K562 (cell line): ENCODE measurements at regions not wholly inside any gene's neighbourhood (a gene's known extent, or its start where the extent isn't known, plus 50 kb on each side); places are given as distances from the start of the nearest gene placed in this dataset.

Experiments used
- ATAC-seq: fragments of 200-7000 bp; cut with Tn5 transposase; 3 replicates; pipeline ENCODE4 v1.9.1; 2020; ENCODE audit warnings: moderate library complexity
- BruUV-seq: library from RNA; stranded (reverse); fragments of 400-500 nt; replicated peaks from 2 replicates; lab custom pipeline; 2021; lab: Mats Ljungman, UMichigan
- CTCF ChIA-PET: fragments of 300-600 bp; formaldehyde crosslinking; extraction: SDS; loops from one replicate; lab custom pipeline; 2021; ENCODE audit warnings: low intra/inter-chr PET ratio; lab: Yijun Ruan, JAX
- POLR2A ChIA-PET: fragments of 300-600, 350-650 bp; sonication (Branson Sonifier 250); formaldehyde crosslinking; extraction: SDS; loops from one replicate; lab custom pipeline; 2021; ENCODE audit warnings: antibody characterized with exemption, inconsistent platforms; lab: Yijun Ruan, JAX
- DNase-seq, 4 experiments: peaks; one replicate each; pipeline versions ENCODE4 v3.0.0 to v3.0.0-alpha.2; 2011 to 2018; ENCODE audit warnings: low spot score in 3 of 4, mixed read lengths in 3 of 4; ENCODE audit errors: extremely low read depth in 1 of 4
- FAIRE-seq: peaks from 2 replicates; lab custom pipeline; 2011; peaks lifted over from hg19 to GRCh38; lab: Jason Lieb, UNC
- H2AFZ ChIP-seq: 2 replicates; pipeline ENCODE4 v1.6.0; 2011; ENCODE audit warnings: low read depth, low read length, control low read depth, inconsistent platforms
- H3K27ac ChIP-seq: fragments of 200-600 bp; 3 replicates; pipeline ENCODE4 v1.8.0; 2011; ENCODE audit warnings: low read depth, mild to moderate bottlenecking, control low read depth, inconsistent platforms, low read length, moderate library complexity, mixed read lengths; ENCODE audit errors: extremely low read depth
- H3K27me3 ChIP-seq, 2 experiments: fragments of 300-600 bp in 1 of 2; 2 replicates in 1 of 2; 3 replicates in 1 of 2; pipeline versions ENCODE4 v1.6.0 to v1.8.0; 2011; ENCODE audit warnings: inconsistent platforms in 2 of 2, low read length in 2 of 2, mild to moderate bottlenecking in 1 of 2, mixed read lengths in 1 of 2, moderate library complexity in 1 of 2; ENCODE audit not compliant: control insufficient read depth in 2 of 2, insufficient read depth in 2 of 2
- H3K36me3 ChIP-seq: fragments of 300-600 bp; 3 replicates; pipeline ENCODE4 v1.8.0; 2011; ENCODE audit warnings: mild to moderate bottlenecking, low read length, inconsistent platforms; ENCODE audit not compliant: control insufficient read depth, insufficient read depth
- H3K4me1 ChIP-seq, 2 experiments: fragments of 200-600 bp in 1 of 2; replicated peaks in 1 of 2; 2 replicates in 1 of 2; 3 replicates in 1 of 2; pipeline versions ENCODE4 v1.5.1 to v1.8.0; 2011; ENCODE audit warnings: inconsistent platforms in 2 of 2, low read length in 2 of 2, mild to moderate bottlenecking in 1 of 2, mixed read lengths in 1 of 2, moderate library complexity in 1 of 2; ENCODE audit not compliant: control insufficient read depth in 2 of 2, insufficient read depth in 2 of 2
- H3K4me2 ChIP-seq: 2 replicates; pipeline ENCODE4 v1.6.1; 2011; ENCODE audit warnings: low read length, control low read depth, inconsistent platforms, mixed read lengths; ENCODE audit not compliant: insufficient read depth
- H3K4me3 ChIP-seq: fragments of 200-600 bp; sonication (generic), shearing (Covaris generic); 2 replicates; pipeline ENCODE4 v1.5.1; 2016; ENCODE audit warnings: control low read depth, inconsistent platforms
- H3K79me2 ChIP-seq: fragments of 200-600 bp; 3 replicates; pipeline ENCODE4 v1.8.0; 2011; ENCODE audit warnings: low read length, inconsistent platforms; ENCODE audit not compliant: control insufficient read depth, insufficient read depth
- H3K9ac ChIP-seq, 2 experiments: 2 replicates each; pipeline versions ENCODE4 v1.6.0 to v1.6.1; 2011; ENCODE audit warnings: low read depth in 2 of 2, low read length in 2 of 2, control low read depth in 1 of 2, inconsistent platforms in 1 of 2, mild to moderate bottlenecking in 1 of 2, mixed read lengths in 1 of 2; ENCODE audit not compliant: insufficient read depth in 1 of 2
- H3K9me1 ChIP-seq: one replicate; pipeline ENCODE4 v1.6.0; 2011; ENCODE audit warnings: inconsistent platforms, mild to moderate bottlenecking, low read length, moderate library complexity; ENCODE audit not compliant: control insufficient read depth, insufficient read depth
- H3K9me3 ChIP-seq: replicated peaks from 2 replicates; pipeline ENCODE4 v1.5.1; 2011; ENCODE audit warnings: low read depth, low read length, inconsistent platforms; ENCODE audit not compliant: control insufficient read depth, insufficient read depth
- H4K20me1 ChIP-seq: replicated peaks from 2 replicates; pipeline ENCODE4 v1.6.1; 2011; ENCODE audit warnings: low read length, inconsistent platforms, mixed read lengths; ENCODE audit not compliant: control insufficient read depth, insufficient read depth
- BCOR ChIP-seq: fragments of 450-650 bp; IDR thresholded peaks from 2 replicates; pipeline ENCODE4 v1.6.1; 2016
- MAFF ChIP-seq: IDR thresholded peaks from 2 replicates; pipeline ENCODE4 v1.6.1; 2012; ENCODE audit warnings: low read length, improper control_type of control experiment
- NFXL1 ChIP-seq: fragments of 450-650 bp; formaldehyde crosslinking; IDR thresholded peaks from 2 replicates; pipeline ENCODE4 v1.4.0; 2021; ENCODE audit warnings: mild to moderate bottlenecking
- RAD21 ChIP-seq, 2 experiments: fragments of 250-450 bp in 1 of 2; fragments of 450-650 bp in 1 of 2; sonication (Bioruptor Pico) in 1 of 2; formaldehyde crosslinking in 1 of 2; IDR thresholded peaks in 1 of 2; conservative IDR thresholded peaks in 1 of 2; 2 replicates each; pipeline versions ENCODE4 v1.4.0 to v1.8.0; 2020 to 2022; ENCODE audit warnings: mild to moderate bottlenecking in 2 of 2, moderate library complexity in 1 of 2
- ZNF184 ChIP-seq: sonication (generic); formaldehyde crosslinking; IDR thresholded peaks from 2 replicates; pipeline ENCODE4 v1.5.0; 2020; ENCODE audit warnings: missing genetic modification reagents
- WGBS: fragments of 100-300 bp; shearing (Covaris generic); methylation state at CpG from one replicate; pipeline ENCODE4 v1.1.6; 2016; ENCODE audit warnings: low coverage, mixed read lengths; ENCODE audit not compliant: insufficient coverage; ENCODE audit errors: missing lambda C conversion rate; 5-methylcytosine and 5-hydroxymethylcytosine counted together
- in situ Hi-C: fragments of 300-500 bp; cut with MboI; formaldehyde crosslinking; loops from 4 replicates; pipeline ENCODE4 v1.15.0; 2018; ENCODE audit warnings: inconsistent platforms, mixed read lengths
- intact Hi-C: fragments of 100-400 bp; cut with micrococcal nuclease; formaldehyde crosslinking; loops from 2 replicates; pipeline ENCODE4 v1.14.2; 2022
- TF ChIP-seq, protein P1 (sequence below), 3 experiments: IDR thresholded peaks in 2 of 3; conservative IDR thresholded peaks in 1 of 3; 2 replicates each; pipeline ENCODE4 v1.5.1; 2011 to 2012; ENCODE audit warnings: low read length in 3 of 3, mild to moderate bottlenecking in 3 of 3, control low read depth in 2 of 3, improper control_type of control experiment in 1 of 3, inconsistent platforms in 1 of 3, low read depth in 1 of 3, mixed read lengths in 1 of 3, moderate library complexity in 1 of 3; ENCODE audit not compliant: insufficient read depth in 2 of 3

DNA sequence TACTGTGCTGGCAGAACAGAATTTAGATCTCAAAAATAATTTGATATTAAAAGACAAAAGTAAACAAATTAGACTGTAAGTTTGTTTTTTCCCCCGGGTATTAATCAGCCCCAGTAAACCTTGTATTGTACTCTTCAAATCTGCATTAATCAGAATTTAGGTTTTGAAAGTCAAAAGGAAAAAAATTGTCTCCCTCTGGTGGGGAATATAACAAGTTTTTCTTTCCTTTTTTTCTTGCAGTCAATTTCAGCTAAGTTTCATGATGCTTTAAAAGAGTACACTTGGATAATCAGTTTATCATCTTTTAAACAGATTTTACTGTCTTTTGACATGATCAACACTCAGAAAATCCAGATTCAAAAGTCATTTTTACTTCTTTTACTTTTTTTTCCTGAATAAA is 134.5 kb upstream of the PKN2 start:
- 0% methylated on average over 1 of the region's 1 CpG for WGBS
- ChIA-PET POLR2A (no interaction called here), CTCF (no interaction called here)
- Histone ChIP-seq H3K4me2 (no peak overlapping the region), H3K9me1 (no peaks in the 10 kb centered on the region), H3K36me3 (no peaks in the 10 kb centered on the region), H3K27ac (no peak overlapping the region), H4K20me1 (no peaks in the 10 kb centered on the region), H2AFZ (no peak overlapping the region), H3K4me1 (no peaks in the 10 kb centered on the region), H3K9ac (no peak overlapping the region), H3K4me3 (no peak overlapping the region), H3K27me3 (no peaks in the 10 kb centered on the region), H3K79me2 (no peaks in the 10 kb centered on the region), H3K9me3 (no peaks in the 10 kb centered on the region)
- intact Hi-C loops (no loop called here), in situ Hi-C loops (no loop called here)
- ATAC-seq (no peak), DNase-seq (no peak), FAIRE-seq (no peak)
- no TSS peak for BruUV-seq
- no peak for TF ChIP-seq MAFF
- TF ChIP-seq, protein P1, sequence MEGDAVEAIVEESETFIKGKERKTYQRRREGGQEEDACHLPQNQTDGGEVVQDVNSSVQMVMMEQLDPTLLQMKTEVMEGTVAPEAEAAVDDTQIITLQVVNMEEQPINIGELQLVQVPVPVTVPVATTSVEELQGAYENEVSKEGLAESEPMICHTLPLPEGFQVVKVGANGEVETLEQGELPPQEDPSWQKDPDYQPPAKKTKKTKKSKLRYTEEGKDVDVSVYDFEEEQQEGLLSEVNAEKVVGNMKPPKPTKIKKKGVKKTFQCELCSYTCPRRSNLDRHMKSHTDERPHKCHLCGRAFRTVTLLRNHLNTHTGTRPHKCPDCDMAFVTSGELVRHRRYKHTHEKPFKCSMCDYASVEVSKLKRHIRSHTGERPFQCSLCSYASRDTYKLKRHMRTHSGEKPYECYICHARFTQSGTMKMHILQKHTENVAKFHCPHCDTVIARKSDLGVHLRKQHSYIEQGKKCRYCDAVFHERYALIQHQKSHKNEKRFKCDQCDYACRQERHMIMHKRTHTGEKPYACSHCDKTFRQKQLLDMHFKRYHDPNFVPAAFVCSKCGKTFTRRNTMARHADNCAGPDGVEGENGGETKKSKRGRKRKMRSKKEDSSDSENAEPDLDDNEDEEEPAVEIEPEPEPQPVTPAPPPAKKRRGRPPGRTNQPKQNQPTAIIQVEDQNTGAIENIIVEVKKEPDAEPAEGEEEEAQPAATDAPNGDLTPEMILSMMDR (IDR thresholded peaks at IDR 0.05 in 2 of 3, conservative IDR thresholded peaks at IDR 0.05 in 1 of 3; ENCODE audit: insufficient read depth in 2 of 3, low read depth in 1 of 3, low read length in 3 of 3), result peak in 1 of 3 experiments; percentile 15; a peak in 1 of 6 replicates

DNA sequence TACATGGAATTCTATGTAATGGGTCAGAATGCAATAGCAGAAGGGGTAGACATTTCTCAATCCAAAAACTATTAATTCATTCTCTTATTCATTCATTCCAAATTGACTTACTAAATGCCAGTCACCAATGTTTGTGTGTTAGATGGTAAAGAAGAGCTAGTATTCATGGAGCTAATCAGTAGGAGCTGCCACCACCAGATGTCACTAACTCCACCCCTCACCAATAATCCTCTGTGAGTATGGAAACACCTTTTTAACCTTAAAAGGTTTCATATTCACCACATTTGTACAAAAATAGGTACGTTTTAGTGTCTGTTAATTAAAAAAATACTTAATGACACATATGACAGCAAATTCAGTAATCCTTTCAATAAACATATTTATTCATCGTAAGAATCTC is 131.8 kb upstream of the PKN2 start:
- CTCF ChIA-PET, result no interaction called here
- ATAC-seq (0 out of 3 replicates have a peak, but pooled peaks have one; percentile 48), FAIRE-seq (no peak), DNase-seq (no peak)
- Histone ChIP-seq H3K4me2 (no peak overlapping the region), H3K4me3 (no peak overlapping the region), H3K9me1 (no peaks in the 10 kb centered on the region), H3K9me3 (no peaks in the 10 kb centered on the region), H3K27ac (no peak overlapping the region), H3K79me2 (no peaks in the 10 kb centered on the region), H3K9ac (no peak overlapping the region), H3K27me3 (no peaks in the 10 kb centered on the region), H2AFZ (no peak overlapping the region), H3K36me3 (no peaks in the 10 kb centered on the region), H3K4me1 (no peaks in the 10 kb centered on the region; a peak in 1 of 5 replicates), H4K20me1 (no peaks in the 10 kb centered on the region)
- BruUV-seq, result no TSS peak
- in situ Hi-C loops (no loop called here), intact Hi-C loops (no loop called here)
- 0% methylated on average over 2 of the region's 2 CpGs for WGBS
- POLR2A ChIA-PET, result no interaction called here
- TF ChIP-seq, protein P1 (IDR thresholded peaks at IDR 0.05 in 2 of 3, conservative IDR thresholded peaks at IDR 0.05 in 1 of 3; ENCODE audit: insufficient read depth in 2 of 3, low read depth in 1 of 3, low read length in 3 of 3), result peak in 1 of 3 experiments; percentile 14; a peak in 1 of 6 replicates
- peak in 1 of 2 experiments; percentile 21; a peak in 1 of 4 replicates for TF ChIP-seq RAD21 (CRISPR knock-in tag; conservative IDR thresholded peaks at IDR 0.05 in 1 of 2, IDR thresholded peaks at IDR 0.05 in 1 of 2)
- no peak for TF ChIP-seq BCOR
- no peak for TF ChIP-seq NFXL1 (CRISPR knock-in tag)
- TF ChIP-seq ZNF184 (CRISPR knock-in tag), result no peak
